Cardiac fibroblast (primary cell): ENCODE measurements at regions not wholly inside any gene's neighbourhood (a gene's known extent, or its start where the extent isn't known, plus 50 kb on each side); places are given as distances from the start of the nearest gene placed in this dataset.

Source experiments
- DNase-seq, 2 donors: peaks; one replicate each; pipeline versions ENCODE4 v3.0.0 to v3.0.0-alpha.2; 2010; ENCODE audit warnings: low read depth in 2 of 2
- H3K4me3 ChIP-seq, 2 donors: replicated peaks in 1 of 2; 1 replicate in 1 of 2; 2 replicates in 1 of 2; pipeline ENCODE4 v1.5.1; 2011; ENCODE audit warnings: low read depth in 2 of 2, low read length in 2 of 2, mild to moderate bottlenecking in 2 of 2, moderate library complexity in 1 of 2
- TF ChIP-seq, protein P1 (sequence below): IDR thresholded peaks from one replicate; pipeline ENCODE4 v1.5.1; 2011; ENCODE audit warnings: low read depth, mild to moderate bottlenecking, low read length, inconsistent platforms

DNA sequence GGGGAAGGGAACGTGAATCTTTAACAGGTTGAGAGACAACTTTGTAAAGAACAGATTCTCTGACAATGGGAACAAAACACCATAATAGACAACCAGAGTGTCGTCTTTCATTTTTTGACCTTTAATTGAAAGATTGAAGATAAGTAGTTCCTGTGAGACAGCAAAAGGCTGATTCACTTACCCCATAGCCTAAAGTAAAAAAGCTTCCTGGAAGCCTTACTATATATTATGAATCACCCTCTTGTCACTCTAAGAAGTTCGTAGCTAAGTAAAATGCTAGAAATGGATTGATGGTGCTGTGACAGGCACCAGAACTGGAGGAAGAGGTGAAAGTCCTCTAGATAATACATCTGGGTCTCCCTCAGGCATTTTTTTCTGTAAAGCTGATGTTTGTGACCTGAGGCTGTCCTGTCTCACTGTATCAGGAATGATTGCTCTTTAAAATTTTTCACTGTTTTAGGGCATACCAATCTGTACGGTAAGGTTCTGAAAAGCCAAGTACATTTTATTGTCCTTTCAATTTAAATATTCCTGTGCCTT is 824.6 kb upstream of the SEMA6D start:
- TF ChIP-seq, protein P1, sequence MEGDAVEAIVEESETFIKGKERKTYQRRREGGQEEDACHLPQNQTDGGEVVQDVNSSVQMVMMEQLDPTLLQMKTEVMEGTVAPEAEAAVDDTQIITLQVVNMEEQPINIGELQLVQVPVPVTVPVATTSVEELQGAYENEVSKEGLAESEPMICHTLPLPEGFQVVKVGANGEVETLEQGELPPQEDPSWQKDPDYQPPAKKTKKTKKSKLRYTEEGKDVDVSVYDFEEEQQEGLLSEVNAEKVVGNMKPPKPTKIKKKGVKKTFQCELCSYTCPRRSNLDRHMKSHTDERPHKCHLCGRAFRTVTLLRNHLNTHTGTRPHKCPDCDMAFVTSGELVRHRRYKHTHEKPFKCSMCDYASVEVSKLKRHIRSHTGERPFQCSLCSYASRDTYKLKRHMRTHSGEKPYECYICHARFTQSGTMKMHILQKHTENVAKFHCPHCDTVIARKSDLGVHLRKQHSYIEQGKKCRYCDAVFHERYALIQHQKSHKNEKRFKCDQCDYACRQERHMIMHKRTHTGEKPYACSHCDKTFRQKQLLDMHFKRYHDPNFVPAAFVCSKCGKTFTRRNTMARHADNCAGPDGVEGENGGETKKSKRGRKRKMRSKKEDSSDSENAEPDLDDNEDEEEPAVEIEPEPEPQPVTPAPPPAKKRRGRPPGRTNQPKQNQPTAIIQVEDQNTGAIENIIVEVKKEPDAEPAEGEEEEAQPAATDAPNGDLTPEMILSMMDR, result no peak
- peak in 1 of 2 donors; percentile 9 for DNase-seq
- H3K4me3 ChIP-seq, result no peak overlapping the region

DNA sequence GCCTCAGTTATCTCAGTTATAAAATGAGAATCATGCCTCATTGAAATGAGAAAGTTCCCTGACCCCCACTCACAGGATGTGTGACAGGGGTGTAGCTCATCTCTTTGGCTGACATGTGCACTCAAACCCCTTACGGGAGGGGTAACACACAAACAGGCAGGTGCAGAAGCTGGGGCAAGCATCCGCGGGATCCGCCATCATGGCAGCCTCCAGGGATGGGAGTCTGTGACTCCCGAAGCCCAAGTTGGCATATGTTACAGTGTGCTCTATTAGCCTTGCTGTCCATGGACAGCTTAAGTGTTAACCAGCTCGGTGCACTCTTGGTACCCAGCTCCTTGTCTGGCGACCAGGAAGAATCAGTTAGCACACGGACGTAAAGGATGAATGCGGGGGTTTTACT is 822.7 kb upstream of the SEMA6D start:
- TF ChIP-seq, protein P1, result no peak
- DNase-seq, result no peak
- H3K4me3 ChIP-seq, result no peak overlapping the region

DNA sequence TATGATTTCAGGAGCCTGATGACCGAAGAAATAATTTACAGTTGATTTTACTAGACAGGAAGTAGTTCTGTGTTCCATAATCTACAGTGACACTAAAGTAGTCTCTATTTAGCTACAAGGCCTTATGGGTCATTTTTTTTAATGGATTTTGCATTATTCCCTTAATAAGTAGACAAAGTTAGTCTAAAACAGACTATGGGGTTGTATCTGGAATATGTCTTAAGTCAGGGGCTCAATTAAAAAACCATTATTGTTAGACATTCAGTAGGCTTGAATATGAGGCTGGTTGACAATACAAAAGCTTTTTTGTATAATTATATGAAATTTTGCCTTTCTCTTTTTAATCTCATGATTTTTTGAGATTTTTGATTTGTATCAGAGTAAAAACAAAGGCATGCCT is 820.0 kb upstream of the SEMA6D start:
- H3K4me3 ChIP-seq, result no peak overlapping the region
- no peak for DNase-seq
- TF ChIP-seq, protein P1, result no peak

DNA sequence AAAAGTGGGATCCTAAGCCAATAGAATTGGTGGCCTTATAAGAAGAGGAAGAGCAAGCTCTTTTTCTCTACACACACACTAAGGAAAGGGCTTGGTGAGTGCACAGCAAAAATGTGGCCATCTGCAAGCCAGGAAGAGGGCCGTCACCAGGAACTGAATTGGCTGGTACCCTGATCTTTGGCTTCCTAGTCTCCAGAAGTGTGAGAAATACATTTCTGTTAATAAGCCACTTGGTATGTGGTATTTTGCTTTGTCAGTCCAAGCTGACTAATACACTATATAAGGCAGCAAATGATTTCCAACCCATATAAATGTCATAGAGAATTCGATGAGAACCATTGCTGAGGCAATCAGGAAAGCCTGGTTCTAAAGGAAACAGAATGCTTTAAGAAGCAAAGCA is 816.3 kb upstream of the SEMA6D start:
- no peak overlapping the region for H3K4me3 ChIP-seq
- peak in 1 of 2 donors; percentile 0 for DNase-seq
- TF ChIP-seq, protein P1, result no peak

DNA sequence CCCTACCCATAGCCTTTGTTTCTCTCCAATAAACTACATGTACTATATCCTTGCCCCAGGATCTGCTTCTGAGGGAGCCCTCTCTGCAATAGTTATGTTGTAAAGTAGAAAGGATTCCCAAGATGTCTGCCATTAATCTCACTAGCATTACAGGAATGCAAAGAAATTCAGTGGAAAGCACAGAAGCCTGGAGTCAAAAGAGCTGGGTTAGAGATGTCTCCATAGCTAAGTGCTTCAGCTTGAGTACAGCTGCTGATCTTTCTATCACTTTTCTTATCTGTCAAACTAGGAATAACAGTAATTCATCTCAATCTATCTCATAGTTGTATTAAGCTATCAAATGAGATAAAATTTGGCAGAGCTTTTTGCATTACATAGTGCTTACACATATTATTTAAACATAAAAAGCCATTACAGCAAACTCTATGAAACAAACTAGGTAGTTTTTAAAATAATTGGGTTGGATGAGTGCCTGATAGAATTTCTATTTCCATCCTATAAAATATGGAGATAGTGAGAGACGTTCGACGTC is 799.5 kb upstream of the SEMA6D start:
- no peak overlapping the region for H3K4me3 ChIP-seq
- DNase-seq, result no peak
- TF ChIP-seq, protein P1, result no peak

DNA sequence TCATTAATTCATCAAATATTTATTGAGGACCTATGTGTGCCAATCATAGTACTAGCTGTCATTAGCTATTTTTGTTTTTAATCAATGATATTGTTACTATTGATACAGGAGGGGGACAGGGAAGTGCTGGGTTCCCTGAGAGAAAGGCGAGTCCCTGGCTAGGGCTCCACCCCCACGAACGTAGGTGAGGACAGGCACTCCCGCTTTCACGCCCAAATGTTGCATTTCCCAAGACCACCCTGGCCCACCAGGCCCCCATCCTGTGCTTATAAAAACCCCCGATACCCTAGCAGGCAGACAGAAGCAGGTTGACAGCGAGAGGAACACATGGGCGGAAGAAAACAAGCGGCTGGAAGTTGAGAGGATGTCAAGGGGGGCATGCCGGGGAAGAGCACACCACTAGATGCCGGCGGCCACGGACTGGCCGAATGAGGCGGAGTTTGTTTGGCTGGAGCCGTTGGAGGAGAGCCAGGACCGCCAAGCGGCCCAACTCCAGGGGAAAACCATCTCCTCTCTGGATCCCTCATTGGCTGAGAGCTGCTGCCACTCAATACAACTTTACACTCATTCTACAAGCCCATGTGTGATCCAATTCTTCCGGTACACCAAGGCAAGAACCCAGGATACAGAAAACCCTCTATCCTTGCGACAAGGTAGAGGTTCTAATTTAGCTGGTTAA is 798.7 kb upstream of the SEMA6D start:
- H3K4me3 ChIP-seq, result no peak overlapping the region
- TF ChIP-seq, protein P1, result no peak
- no peak for DNase-seq
